ENCODE measurements at regions not wholly inside any gene's neighbourhood (a gene's known extent, or its start where the extent isn't known, plus 50 kb on each side); places are given as distances from the start of the nearest gene placed in this dataset.

DNA sequence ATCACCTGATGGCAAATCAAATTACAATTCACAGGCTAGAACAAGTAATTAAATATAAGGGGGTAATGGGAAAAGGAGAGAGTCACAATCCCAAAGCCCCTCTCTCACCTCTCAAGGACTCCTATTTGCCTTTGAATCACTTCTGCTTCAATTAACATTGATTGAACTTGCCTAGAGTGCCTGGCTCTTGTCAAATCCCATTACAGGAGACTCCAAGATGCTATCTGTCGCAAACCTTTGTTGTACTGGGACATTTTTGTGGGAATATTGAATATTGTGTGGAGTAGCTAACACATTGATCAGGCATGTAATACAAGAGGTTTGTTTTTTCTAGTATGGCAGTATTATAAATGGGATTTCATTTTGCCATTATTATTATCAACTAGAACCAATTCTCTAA, 412.8 kb upstream of the AZI2 start:
- H3K36me3 Mint-ChIP-seq: no peaks in the 10 kb centered on the region
- H3K27ac Mint-ChIP-seq: no peak overlapping the region
- no peak for ATAC-seq (ENCODE audit: low read depth)
- DNase-seq: no peak
- H3K4me1 Mint-ChIP-seq: no peaks in the 10 kb centered on the region
- H3K4me3 Mint-ChIP-seq: no peak overlapping the region
- no peaks in the 10 kb centered on the region for H3K27me3 Mint-ChIP-seq
- POLR2A ChIA-PET: no interaction called here
- H3K9me3 Mint-ChIP-seq: no peaks in the 10 kb centered on the region

DNA sequence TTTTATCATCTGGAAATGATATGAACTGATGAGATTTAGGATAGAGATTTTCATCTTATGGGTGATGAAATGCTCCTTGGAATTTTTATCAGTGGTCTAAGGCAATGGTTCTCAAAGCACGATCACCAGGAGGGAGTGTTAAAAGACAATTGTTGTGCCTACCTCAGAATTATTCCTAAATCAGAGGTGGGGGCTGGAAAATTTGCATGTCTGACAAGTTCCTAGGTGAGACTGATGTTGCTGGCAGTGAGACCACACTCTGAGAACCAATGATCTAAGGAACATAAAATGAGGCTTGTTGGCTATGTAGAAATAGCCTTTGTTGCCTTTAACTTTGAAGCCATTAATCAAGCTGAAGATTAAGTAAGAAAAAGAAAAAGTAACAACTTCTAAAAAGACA, 416.6 kb upstream of the AZI2 start:
- no peaks in the 10 kb centered on the region for H3K4me1 Mint-ChIP-seq
- H3K27ac Mint-ChIP-seq: no peak overlapping the region
- no peaks in the 10 kb centered on the region for H3K9me3 Mint-ChIP-seq
- POLR2A ChIA-PET: no interaction called here
- H3K4me3 Mint-ChIP-seq: no peak overlapping the region
- ATAC-seq (ENCODE audit: low read depth) (no peak), DNase-seq (no peak)
- H3K36me3 Mint-ChIP-seq: no peaks in the 10 kb centered on the region
- H3K27me3 Mint-ChIP-seq: no peaks in the 10 kb centered on the region

DNA sequence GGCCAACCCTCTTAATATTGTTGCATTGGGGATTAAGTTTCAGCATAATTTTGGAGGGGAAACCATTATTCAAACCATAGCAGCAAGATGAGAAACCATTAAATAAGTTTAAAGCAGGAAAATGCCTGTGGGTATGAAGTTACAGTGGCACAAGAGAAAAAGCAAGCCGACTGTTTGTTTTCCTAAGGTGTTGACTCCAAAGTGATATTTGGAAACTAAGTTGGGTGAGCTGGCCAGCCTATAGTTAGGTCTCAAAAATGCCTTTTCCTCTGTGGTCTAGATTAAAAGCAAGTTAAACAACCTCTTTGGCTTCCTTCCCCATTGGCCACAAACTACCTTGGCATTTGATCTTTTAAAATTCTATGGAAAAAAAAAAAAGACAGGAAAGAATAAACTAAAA, 419.8 kb upstream of the AZI2 start:
- DNase-seq: no peak
- no peaks in the 10 kb centered on the region for H3K4me1 Mint-ChIP-seq
- no peak overlapping the region for H3K27ac Mint-ChIP-seq
- no peaks in the 10 kb centered on the region for H3K36me3 Mint-ChIP-seq
- H3K4me3 Mint-ChIP-seq: no peak overlapping the region
- H3K9me3 Mint-ChIP-seq: peaks cover 8% of the 10 kb centered on the region
- POLR2A ChIA-PET: no interaction called here
- H3K27me3 Mint-ChIP-seq: no peaks in the 10 kb centered on the region
- ATAC-seq (ENCODE audit: low read depth): no peak

DNA sequence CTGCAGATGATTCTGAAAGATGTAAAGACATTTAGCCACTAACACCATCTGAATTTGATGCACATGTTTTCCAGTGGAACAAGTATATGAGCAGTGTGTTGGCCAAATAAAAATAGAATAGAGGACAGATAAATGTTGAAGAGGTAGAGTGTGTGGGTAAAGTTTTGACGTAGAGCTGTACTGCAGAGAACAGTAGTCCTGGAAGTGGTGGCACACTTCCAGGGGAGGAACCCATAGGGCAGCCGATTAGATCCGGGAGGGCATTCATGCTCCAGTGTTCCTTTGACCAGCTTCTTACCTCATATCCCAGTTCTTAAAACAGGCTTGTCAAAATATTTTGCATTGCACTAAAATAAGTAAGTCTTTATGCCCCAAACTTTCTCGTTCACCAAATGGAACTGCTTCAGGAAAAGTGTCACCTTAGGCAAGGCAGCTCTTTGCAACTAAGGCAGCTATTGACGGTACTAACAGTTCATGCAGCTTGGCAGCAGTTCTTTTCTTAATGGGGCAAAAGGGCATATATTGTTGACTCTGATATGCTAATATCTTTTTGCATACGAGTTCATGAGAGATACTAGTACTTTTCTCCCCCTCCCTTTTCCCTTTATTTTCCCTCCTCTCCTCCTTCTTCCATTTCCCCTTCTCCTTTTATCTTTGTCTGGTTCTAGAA, 429.3 kb upstream of the AZI2 start:
- Mint-ChIP-seq H3K4me1 (no peaks in the 10 kb centered on the region), H3K27ac (no peak overlapping the region), H3K4me3 (no peak overlapping the region), H3K36me3 (no peaks in the 10 kb centered on the region), H3K27me3 (no peaks in the 10 kb centered on the region), H3K9me3 (peaks cover 2% of the 10 kb centered on the region)
- ATAC-seq (ENCODE audit: low read depth): no peak
- DNase-seq: no peak
- POLR2A ChIA-PET: no interaction called here

DNA sequence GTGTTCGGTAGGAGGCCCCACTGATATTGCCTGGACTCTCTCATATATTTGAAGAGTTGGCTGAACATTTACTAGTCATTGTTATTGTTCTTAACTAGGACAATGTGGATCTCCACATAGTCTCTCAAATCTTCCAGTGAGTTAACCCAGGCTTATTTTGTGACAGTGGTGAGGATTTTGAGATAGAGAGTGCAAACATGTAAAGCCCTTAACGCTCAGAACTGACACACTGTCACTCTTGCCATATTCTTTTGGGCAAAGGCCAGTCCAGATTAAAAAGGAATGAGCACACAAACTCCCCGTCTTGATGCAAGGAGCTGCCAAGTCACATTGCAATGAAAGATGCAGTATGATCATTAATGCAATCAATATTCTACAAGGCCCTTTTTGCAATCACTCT, 431.9 kb upstream of the AZI2 start:
- Mint-ChIP-seq H3K27me3 (no peaks in the 10 kb centered on the region), H3K9me3 (no peaks in the 10 kb centered on the region), H3K4me1 (no peaks in the 10 kb centered on the region), H3K27ac (no peak overlapping the region), H3K36me3 (no peaks in the 10 kb centered on the region), H3K4me3 (no peak overlapping the region)
- DNase-seq: no peak
- POLR2A ChIA-PET: no interaction called here
- no peak for ATAC-seq (ENCODE audit: low read depth)

DNA sequence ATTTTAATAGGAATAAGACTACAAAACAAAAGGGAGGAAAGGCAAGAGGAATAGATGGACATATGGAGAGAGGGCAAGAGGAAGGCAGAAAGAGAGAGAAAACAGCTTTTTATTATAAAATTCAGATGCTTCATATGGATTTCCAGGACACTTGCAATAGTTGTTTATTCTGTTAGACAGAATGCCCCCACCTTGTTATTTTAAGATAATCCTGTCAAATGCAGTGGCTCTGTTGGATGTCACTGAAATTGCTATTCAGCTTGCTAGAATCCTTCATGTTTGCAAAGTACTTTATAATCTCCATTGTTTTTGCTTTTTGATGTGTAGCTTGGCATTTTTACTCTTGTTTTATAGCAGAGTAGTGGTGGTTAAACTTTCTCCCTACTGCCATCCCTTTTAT, 432.4 kb upstream of the AZI2 start:
- Mint-ChIP-seq H3K9me3 (no peaks in the 10 kb centered on the region), H3K4me3 (no peak overlapping the region), H3K4me1 (no peaks in the 10 kb centered on the region), H3K27ac (no peak overlapping the region), H3K36me3 (no peaks in the 10 kb centered on the region), H3K27me3 (no peaks in the 10 kb centered on the region)
- ATAC-seq (ENCODE audit: low read depth): no peak
- POLR2A ChIA-PET: no interaction called here
- DNase-seq: no peak

DNA sequence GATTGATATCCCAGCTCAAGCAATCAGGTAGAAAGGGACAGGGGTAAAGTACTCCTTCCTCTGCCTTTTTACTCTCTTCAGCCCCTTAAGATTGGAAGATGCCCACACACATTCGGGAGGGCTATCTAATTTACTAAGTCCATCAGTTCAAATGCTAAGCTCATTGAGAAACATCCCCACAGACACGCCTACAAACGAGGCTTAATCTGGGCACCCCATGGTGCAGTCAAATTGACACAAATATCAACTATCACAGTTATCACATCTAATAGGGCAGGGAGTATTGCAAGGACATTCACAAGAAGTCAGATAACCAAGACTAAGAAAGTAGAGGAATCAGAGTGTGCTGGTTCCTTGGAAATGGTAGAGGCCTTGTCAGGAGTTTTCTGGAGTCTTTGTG, 437.8 kb upstream of the AZI2 start:
- Mint-ChIP-seq H3K9me3 (no peaks in the 10 kb centered on the region), H3K4me3 (no peak overlapping the region), H3K36me3 (no peaks in the 10 kb centered on the region), H3K27me3 (no peaks in the 10 kb centered on the region), H3K4me1 (no peaks in the 10 kb centered on the region), H3K27ac (no peak overlapping the region)
- no peak for DNase-seq
- no peak for ATAC-seq (ENCODE audit: low read depth)
- POLR2A ChIA-PET: no interaction called here

DNA sequence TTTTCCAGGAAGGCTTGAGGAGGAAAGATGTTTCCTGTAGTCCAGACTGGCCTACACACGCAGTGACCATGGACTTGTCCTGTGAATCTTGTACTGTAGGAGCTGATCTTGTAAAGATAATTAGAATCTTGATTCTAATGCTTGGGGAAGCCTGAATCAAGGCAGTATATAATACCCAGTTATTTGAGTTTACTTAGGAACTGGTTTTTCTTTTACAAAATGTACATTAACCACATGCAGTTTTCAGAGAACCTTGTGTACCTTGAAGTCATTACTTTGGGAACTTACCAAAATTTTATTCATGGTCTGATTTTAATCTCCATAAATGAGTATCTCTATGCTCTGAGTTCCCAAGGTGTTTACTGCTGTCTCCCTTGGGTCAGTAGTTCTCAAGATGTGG, 439.9 kb upstream of the AZI2 start:
- Mint-ChIP-seq H3K36me3 (no peaks in the 10 kb centered on the region), H3K27ac (no peak overlapping the region), H3K27me3 (no peaks in the 10 kb centered on the region), H3K9me3 (no peaks in the 10 kb centered on the region), H3K4me3 (no peak overlapping the region), H3K4me1 (no peaks in the 10 kb centered on the region)
- POLR2A ChIA-PET: no interaction called here
- DNase-seq: no peak
- ATAC-seq (ENCODE audit: low read depth): no peak

DNA sequence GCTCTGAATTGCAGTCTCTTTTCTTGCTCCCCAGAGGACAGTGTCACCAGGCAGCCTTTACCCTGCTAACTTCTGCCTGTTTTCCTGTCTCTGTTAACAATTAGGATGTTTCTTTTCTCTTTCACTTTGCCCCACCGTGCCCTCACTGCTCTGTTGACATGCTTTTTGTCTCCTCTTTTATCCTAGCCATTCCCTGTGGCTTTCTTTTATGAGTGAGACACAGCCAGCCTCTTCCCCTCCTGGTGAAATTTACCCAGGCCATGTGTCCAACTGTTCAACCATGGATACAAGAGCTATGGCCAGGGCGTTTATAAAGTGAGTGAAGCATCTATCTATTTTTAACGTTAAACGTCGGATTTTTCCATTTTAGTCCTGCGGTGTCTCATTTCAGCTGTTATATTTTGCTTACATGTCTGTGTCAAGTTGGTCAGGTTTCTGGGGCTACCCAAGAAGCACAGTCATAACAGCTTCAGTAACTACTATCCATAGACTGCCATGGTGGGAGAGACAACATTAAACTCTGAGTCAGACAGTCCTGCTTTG, 443.2 kb upstream of the AZI2 start:
- POLR2A ChIA-PET: no interaction called here

DNA sequence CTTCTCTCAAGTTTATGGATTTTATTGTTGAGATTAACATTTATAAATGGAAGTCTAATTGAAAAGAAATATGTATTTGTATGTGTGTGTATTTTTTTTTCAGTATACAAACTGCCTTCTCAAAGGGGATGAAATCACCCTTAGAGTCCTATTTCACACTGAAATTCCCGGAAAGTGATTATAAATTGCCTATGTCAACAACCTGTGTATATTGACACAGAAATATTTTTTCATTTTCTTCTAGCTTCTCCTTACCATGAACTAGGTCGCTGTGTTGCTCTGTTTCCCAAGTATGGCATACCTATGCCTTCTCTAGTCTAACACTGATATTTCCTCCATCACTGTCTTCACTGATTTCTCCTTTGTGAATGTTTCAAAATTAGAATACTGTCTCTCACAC, 444.0 kb upstream of the AZI2 start:
- no peaks in the 10 kb centered on the region for H3K27me3 Mint-ChIP-seq
- ATAC-seq (ENCODE audit: low read depth) (no peak), DNase-seq (no peak)
- H3K36me3 Mint-ChIP-seq: no peaks in the 10 kb centered on the region
- H3K4me3 Mint-ChIP-seq: no peak overlapping the region
- no peaks in the 10 kb centered on the region for H3K4me1 Mint-ChIP-seq
- no peak overlapping the region for H3K27ac Mint-ChIP-seq
- POLR2A ChIA-PET: no interaction called here
- no peaks in the 10 kb centered on the region for H3K9me3 Mint-ChIP-seq

More for the DNA sequence above, 443.2 kb upstream of the AZI2 start:
- DNase-seq (no peak), ATAC-seq (ENCODE audit: low read depth) (no peak)
- Mint-ChIP-seq H3K27ac (no peak overlapping the region), H3K9me3 (no peaks in the 10 kb centered on the region), H3K4me1 (no peaks in the 10 kb centered on the region), H3K27me3 (no peaks in the 10 kb centered on the region), H3K36me3 (no peaks in the 10 kb centered on the region), H3K4me3 (no peak overlapping the region)

DNA sequence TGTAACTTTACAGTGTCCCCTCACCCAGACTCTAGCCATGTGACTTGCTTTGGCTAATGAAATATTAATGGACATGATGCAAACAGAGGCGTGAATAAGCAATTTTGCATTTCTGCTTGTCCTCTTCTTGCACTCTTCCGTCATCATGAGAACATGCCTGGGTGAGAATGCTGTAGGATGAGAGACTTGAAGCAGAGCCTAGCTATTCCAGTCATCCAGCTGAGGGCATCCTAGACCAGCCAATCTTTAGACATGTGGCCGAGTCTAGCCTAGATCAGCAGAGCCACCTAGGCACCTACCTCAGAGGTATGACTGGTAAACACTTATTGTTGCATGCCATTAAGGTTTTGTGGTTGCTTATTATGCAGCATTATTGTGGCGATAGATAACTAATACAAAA, 450.5 kb upstream of the AZI2 start:
- no peaks in the 10 kb centered on the region for H3K4me1 Mint-ChIP-seq
- no peak overlapping the region for H3K4me3 Mint-ChIP-seq
- DNase-seq (no peak), ATAC-seq (ENCODE audit: low read depth) (no peak)
- H3K36me3 Mint-ChIP-seq: no peaks in the 10 kb centered on the region
- no peak overlapping the region for H3K27ac Mint-ChIP-seq
- no peaks in the 10 kb centered on the region for H3K9me3 Mint-ChIP-seq
- no peaks in the 10 kb centered on the region for H3K27me3 Mint-ChIP-seq
- POLR2A ChIA-PET: no interaction called here

DNA sequence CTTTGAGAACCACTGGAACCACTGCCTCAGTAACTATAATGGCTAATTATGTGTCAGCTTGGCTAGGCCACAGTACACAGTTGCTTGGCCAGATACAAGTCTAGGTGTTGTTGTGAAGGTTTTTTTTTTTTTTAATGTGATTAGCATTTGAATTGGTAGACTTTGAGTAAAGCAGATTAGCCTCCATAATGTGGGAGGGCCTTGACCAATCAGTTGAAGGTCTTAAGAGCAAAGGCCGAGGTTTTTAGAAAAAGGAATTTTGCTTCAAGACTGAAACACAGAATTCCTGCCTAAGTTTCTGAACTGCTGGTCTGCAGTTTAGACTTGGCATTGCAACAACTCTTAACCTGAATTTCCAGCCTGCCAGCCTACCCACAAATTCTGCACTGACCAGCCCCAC, 451.6 kb upstream of the AZI2 start:
- no peak for ATAC-seq (ENCODE audit: low read depth)
- H3K27me3 Mint-ChIP-seq: no peaks in the 10 kb centered on the region
- H3K4me3 Mint-ChIP-seq: no peak overlapping the region
- no peak for DNase-seq
- POLR2A ChIA-PET: no interaction called here
- no peaks in the 10 kb centered on the region for H3K9me3 Mint-ChIP-seq
- no peaks in the 10 kb centered on the region for H3K36me3 Mint-ChIP-seq
- no peak overlapping the region for H3K27ac Mint-ChIP-seq
- H3K4me1 Mint-ChIP-seq: no peaks in the 10 kb centered on the region

DNA sequence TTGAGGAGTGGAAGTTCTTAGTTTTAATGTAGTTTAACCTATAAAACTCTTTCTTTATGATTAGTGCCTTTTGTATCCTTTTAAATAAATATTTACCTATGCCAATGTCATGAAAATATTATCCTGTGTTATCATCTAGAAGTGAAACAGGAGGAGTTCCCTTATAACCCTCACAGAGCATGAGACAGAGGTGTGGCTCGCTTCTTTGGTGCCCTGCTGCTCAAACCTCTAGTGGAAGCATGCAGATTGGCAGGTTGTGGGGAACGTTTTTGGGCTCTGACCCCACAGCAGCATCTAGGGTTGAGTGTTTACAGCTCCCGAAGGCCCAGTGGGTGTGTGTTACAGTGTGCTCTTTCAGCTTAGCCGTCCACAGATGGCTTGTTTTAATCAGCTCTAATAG, 459.4 kb upstream of the AZI2 start:
- DNase-seq (no peak), ATAC-seq (ENCODE audit: low read depth) (no peak)
- Mint-ChIP-seq H3K27ac (no peak overlapping the region), H3K36me3 (no peaks in the 10 kb centered on the region), H3K9me3 (no peaks in the 10 kb centered on the region), H3K4me3 (no peak overlapping the region), H3K27me3 (no peaks in the 10 kb centered on the region), H3K4me1 (no peaks in the 10 kb centered on the region)
- POLR2A ChIA-PET: no interaction called here

DNA sequence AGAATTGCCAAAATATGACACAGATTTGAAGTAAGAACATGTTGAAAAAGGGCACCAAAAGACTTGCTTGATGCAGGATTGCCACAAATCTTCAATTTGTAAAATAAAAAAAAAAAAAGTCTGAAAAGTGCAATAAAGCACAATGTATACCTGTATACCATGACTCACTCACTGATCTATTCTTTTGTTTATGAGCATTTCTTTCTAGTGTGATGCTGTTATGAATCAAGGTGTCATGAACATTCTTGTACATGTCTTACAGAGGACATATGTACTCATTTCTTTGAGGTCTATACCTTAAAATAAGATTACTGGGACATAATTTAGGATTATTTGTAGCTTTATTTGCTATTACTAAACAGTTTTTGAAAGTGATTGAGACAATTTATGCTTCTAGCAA, 464.9 kb upstream of the RBMS3 start:
- H3K36me3 Mint-ChIP-seq: no peaks in the 10 kb centered on the region
- H3K9me3 Mint-ChIP-seq: no peaks in the 10 kb centered on the region
- POLR2A ChIA-PET: no interaction called here
- ATAC-seq (ENCODE audit: low read depth) (no peak), DNase-seq (no peak)
- H3K4me3 Mint-ChIP-seq: no peak overlapping the region
- no peaks in the 10 kb centered on the region for H3K27me3 Mint-ChIP-seq
- no peaks in the 10 kb centered on the region for H3K4me1 Mint-ChIP-seq
- no peak overlapping the region for H3K27ac Mint-ChIP-seq

DNA sequence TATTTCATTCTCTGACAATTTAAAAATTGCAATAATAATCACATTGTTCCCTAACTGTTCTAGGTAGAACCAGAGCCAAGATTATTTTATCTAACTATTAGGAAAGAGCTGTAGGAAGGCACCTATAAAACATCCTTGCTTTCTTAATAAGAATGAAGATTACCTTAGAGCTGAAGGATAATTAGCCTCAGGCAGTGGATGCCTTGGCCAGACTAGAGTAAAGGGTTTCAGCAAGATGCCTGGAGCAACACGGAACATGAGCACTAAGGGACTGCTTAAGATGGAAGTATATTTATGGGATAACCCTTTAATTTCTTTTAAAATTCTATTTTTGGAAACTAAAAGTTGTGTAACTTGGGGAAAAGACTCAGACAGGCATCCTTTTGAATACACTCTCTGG, 456.6 kb upstream of the RBMS3 start:
- Mint-ChIP-seq H3K9me3 (no peaks in the 10 kb centered on the region), H3K27ac (no peak overlapping the region), H3K36me3 (no peaks in the 10 kb centered on the region), H3K4me3 (no peak overlapping the region), H3K27me3 (no peaks in the 10 kb centered on the region), H3K4me1 (no peaks in the 10 kb centered on the region)
- DNase-seq: no peak
- no peak for ATAC-seq (ENCODE audit: low read depth)
- POLR2A ChIA-PET: no interaction called here
